HEK293T (cell line): ENCODE measurements at regions not wholly inside any gene's neighbourhood (a gene's known extent, or its start where the extent isn't known, plus 50 kb on each side); places are given as distances from the start of the nearest gene placed in this dataset.

Experiments used
- CTCF ChIA-PET: fragments of 350-600 bp; formaldehyde crosslinking; extraction: SDS; loops from one replicate; lab custom pipeline; 2021; ENCODE audit warnings: antibody characterized with exemption, inconsistent platforms; lab: Yijun Ruan, JAX
- POLR2A ChIA-PET: fragments of 350-600 bp; formaldehyde crosslinking; extraction: SDS; loops from one replicate; lab custom pipeline; 2020; ENCODE audit warnings: antibody characterized with exemption, inconsistent platforms; lab: Yijun Ruan, JAX
- DNase-seq: peaks from one replicate; pipeline ENCODE4 v3.0.0; 2012; ENCODE audit warnings: mixed read lengths; ENCODE audit errors: extremely low spot score
- ARNT ChIP-seq: fragments of 450-650 bp; IDR thresholded peaks from 2 replicates; pipeline ENCODE4 v1.6.1; 2017; ENCODE audit warnings: mild to moderate bottlenecking
- BHLHE40 ChIP-seq: fragments of 450-650 bp; IDR thresholded peaks from 2 replicates; pipeline ENCODE4 v1.6.1; 2016; ENCODE audit warnings: mild to moderate bottlenecking, moderate library complexity, borderline replicate concordance
- CTBP1 ChIP-seq: fragments of 450-650 bp; IDR thresholded peaks from 2 replicates; pipeline ENCODE4 v1.6.1; 2016; ENCODE audit warnings: borderline replicate concordance
- ELF4 ChIP-seq: fragments of 450-650 bp; IDR thresholded peaks from 2 replicates; pipeline ENCODE4 v1.6.1; 2017; ENCODE audit warnings: antibody characterized with exemption
- FOXA1 ChIP-seq: fragments of 450-650 bp; IDR thresholded peaks from 2 replicates; pipeline ENCODE4 v1.6.1; 2016; ENCODE audit warnings: mild to moderate bottlenecking
- FOXK2 ChIP-seq: fragments of 450-650 bp; IDR thresholded peaks from 2 replicates; pipeline ENCODE4 v1.6.1; 2016; ENCODE audit warnings: mild to moderate bottlenecking
- FOXM1 ChIP-seq: fragments of 450-650 bp; IDR thresholded peaks from 2 replicates; pipeline ENCODE4 v1.6.1; 2017; ENCODE audit warnings: mild to moderate bottlenecking, borderline replicate concordance
- HDGF ChIP-seq: fragments of 450-650 bp; IDR thresholded peaks from 2 replicates; pipeline ENCODE4 v1.6.1; 2017; ENCODE audit warnings: antibody characterized with exemption, borderline replicate concordance
- L3MBTL2 ChIP-seq: fragments of 450-650 bp; conservative IDR thresholded peaks from 2 replicates; pipeline ENCODE4 v1.6.1; 2016; ENCODE audit warnings: mild to moderate bottlenecking
- LEF1 ChIP-seq: fragments of 450-650 bp; IDR thresholded peaks from 2 replicates; pipeline ENCODE4 v1.6.1; 2017; ENCODE audit warnings: mild to moderate bottlenecking, borderline replicate concordance
- NFRKB ChIP-seq: fragments of 450-650 bp; IDR thresholded peaks from 2 replicates; pipeline ENCODE4 v1.6.1; 2016; ENCODE audit warnings: mild to moderate bottlenecking, moderate library complexity
- SP1 ChIP-seq: fragments of 450-650 bp; IDR thresholded peaks from 2 replicates; pipeline ENCODE4 v1.6.1; 2017
- SUZ12 ChIP-seq: fragments of 450-650 bp; IDR thresholded peaks from 2 replicates; pipeline ENCODE4 v1.6.1; 2016; ENCODE audit warnings: mild to moderate bottlenecking
- TARDBP ChIP-seq: fragments of 450-650 bp; IDR thresholded peaks from 2 replicates; pipeline ENCODE4 v1.6.1; 2016
- ZNF384 ChIP-seq: fragments of 450-650 bp; IDR thresholded peaks from 2 replicates; pipeline ENCODE4 v1.6.1; 2016
- TF ChIP-seq, protein P1 (sequence below): fragments of 450-650 bp; IDR thresholded peaks from 2 replicates; pipeline ENCODE4 v1.6.1; 2016

DNA sequence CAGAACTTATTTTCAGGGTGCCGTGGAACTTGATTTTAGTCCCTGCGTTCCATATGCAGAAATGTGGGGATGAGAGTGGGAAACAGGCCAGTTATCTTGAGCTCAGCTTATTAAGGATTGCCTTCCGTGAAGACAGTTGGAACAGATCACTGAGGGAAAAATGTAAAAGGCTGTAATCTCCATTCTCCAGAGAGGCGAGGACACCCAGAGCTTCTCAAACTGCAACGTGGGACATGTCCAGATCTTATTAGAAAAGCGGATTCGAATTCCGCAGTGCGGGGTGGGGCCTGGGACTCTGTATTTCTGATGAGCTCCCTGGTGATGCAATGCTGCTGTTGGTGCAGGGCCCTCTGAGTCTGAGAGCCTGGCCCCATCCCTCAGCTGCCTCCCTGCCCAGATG lies 185.6 kb upstream of the CIBAR2 start:
- POLR2A ChIA-PET = interaction anchor here (1.0 kb wide), 1 partner anchor 12 kb away, joined by 4 read pairs; no protein-coding TSS in a partner anchor
- CTCF ChIA-PET = interaction anchor here (0.8 to 1.1 kb wide), 4 partner anchors 9 to 421 kb away, joined by 3 to 9 read pairs (median 4); no protein-coding TSS in a partner anchor
- TF ChIP-seq LEF1 = no peak
- no peak for TF ChIP-seq ELF4
- no peak for TF ChIP-seq NFRKB
- TF ChIP-seq FOXM1 = no peak
- TF ChIP-seq FOXA1 = no peak
- TF ChIP-seq ZNF384 = no peak
- no peak for TF ChIP-seq SP1
- TF ChIP-seq ARNT = no peak
- TF ChIP-seq SUZ12 = no peak
- TF ChIP-seq FOXK2 = no peak
- TF ChIP-seq CTBP1 = no peak
- no peak for TF ChIP-seq L3MBTL2
- no peak for TF ChIP-seq HDGF
- TF ChIP-seq, protein P1, sequence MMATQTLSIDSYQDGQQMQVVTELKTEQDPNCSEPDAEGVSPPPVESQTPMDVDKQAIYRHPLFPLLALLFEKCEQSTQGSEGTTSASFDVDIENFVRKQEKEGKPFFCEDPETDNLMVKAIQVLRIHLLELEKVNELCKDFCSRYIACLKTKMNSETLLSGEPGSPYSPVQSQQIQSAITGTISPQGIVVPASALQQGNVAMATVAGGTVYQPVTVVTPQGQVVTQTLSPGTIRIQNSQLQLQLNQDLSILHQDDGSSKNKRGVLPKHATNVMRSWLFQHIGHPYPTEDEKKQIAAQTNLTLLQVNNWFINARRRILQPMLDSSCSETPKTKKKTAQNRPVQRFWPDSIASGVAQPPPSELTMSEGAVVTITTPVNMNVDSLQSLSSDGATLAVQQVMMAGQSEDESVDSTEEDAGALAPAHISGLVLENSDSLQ = no peak
- TF ChIP-seq BHLHE40 = no peak
- no peak for TF ChIP-seq TARDBP
- no peak for DNase-seq

DNA sequence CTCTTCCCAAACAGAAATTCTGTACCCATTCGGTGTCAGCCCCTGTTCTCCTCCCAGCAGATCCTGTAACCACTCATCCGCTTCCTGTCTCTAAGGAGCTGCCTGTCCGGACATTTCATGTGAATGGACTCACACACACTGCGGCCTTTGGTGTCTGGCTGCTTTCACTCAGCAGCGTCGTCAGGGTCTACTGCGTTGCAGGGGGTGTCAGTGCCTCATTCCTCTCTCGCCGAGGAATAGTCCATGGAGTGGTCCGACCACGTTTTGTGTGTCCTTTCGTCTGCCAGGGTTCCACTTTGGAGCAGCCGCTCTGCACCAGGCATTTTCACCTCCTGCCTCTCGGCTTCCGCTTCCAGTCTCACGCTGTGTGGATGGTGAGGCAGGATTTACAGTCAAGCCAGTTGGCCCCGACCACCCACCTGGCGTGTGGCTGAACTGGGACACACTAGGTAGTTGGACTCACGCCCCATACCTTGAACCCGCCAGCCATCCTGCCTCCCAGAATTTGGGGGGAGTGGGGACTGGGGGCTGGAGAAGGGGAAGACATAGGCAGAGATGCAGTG lies 188.2 kb upstream of the CIBAR2 start:
- DNase-seq = no peak
- ChIA-PET CTCF (no interaction called here), POLR2A (no interaction called here)
- TF ChIP-seq HDGF (no peak), ARNT (no peak), NFRKB (no peak), ELF4 (no peak), TARDBP (no peak), SUZ12 (no peak), L3MBTL2 (no peak), ZNF384 (no peak), CTBP1 (no peak), FOXM1 (no peak), FOXA1 (no peak), BHLHE40 (no peak), LEF1 (no peak)
- TF ChIP-seq, protein P1 = no peak

DNA sequence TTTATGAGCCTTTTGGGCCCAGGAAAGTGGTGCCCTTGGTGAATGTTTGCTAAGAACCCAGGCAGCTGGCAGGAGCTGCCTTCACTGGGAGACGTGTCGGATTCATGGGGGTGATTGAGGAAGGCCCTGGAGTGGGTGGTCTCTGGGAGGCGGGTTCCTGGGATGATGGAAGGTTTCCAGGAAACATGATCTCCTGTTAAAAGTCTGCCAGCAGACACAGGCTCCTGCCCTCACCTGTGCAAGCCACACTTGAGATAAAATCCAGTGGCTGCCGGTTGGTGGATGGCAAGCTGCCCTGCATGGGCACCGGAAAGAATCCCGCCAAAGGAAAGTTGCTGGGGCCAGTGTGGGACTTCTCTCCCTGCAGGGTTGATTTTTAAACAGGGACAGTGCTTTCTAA lies 189.0 kb upstream of the CIBAR2 start:
- POLR2A ChIA-PET = no interaction called here
- CTCF ChIA-PET = interaction anchor here (0.6 kb wide), 1 partner anchor 42 kb away, joined by 3 read pairs; no protein-coding TSS in a partner anchor
- TF ChIP-seq, protein P1 = no peak
- TF ChIP-seq FOXA1 (no peak), ARNT (no peak), SUZ12 (no peak), FOXM1 (no peak), ELF4 (no peak), SP1 (no peak), LEF1 (no peak), HDGF (no peak), FOXK2 (no peak), TARDBP (no peak), NFRKB (no peak), BHLHE40 (no peak), CTBP1 (no peak), ZNF384 (no peak), L3MBTL2 (no peak)

DNA sequence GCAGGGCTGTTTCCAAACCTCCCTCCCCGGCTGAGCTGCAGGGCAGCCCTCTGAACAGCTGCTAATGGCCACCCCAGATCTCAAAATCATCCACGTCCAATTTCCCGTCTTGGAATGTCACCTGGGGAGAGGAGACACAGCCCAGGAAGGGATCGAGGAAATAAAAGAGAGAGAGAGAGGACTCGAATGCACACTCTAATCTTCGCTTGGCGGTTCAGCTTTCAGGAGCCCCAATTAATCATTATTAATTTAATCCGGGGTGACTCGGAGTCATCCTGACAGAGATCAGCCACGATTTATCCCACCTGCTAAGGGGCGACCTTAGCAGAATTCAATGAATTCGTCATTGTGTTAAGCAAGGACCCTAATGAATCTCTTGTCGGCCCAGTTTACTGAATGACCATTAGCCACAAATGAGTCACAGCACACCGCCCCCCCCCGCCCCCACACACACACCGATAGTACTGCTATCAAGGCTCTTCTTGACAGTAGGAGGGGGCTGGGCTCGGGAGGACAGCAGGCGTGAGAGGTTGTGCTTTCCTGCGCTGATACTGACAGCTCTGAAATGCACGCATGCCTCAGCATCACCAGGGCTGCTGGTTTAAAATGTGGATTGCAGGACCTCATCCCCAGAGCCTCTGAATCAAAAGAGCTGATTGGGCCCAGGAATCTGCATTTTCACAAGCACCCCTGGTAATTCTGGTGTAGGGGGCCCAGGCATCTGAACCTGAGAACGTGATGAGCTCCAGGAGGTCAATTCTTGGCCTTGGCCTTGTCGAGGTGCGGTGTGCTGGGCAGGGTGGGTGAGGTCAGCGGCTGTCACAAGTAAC lies 190.0 kb upstream of the CIBAR2 start:
- POLR2A ChIA-PET = no interaction called here
- TF ChIP-seq TARDBP (no peak), L3MBTL2 (no peak)
- CTCF ChIA-PET = interaction anchor here (0.6 to 0.7 kb wide), 2 partner anchors 16 to 258 kb away, joined by 3 to 4 read pairs; no protein-coding TSS in a partner anchor
- DNase-seq = no peak

More for the DNA sequence above, 189.0 kb upstream of the CIBAR2 start:
- DNase-seq = no peak

DNA sequence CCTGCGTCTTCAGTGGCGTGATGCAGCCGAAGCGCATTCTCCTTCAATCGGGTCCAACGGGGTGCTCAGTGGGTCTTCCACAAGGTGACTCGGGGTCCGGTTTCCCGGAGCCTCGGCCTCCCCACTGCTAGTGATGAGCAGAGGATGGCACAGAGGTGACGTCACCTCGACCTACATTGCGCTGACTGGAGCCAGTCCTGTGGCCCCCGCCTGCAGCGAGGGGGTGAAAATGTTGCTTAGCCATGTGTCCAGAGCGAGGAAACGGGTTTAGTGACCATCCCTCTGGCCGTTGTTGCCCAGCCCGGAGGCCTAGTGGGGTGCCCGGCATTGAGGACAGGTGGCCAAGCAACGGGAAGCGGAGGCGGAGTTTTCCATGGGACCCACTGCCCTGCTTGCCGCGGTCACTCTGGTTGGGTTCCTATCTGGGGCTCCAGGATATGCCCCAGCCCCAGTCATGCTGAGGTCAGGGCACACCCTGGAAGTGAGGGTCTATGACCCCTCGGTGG lies 190.6 kb upstream of the CIBAR2 start:
- TF ChIP-seq NFRKB (no peak), BHLHE40 (no peak), ZNF384 (no peak), L3MBTL2 (no peak), FOXM1 (no peak), TARDBP (no peak), FOXK2 (no peak), FOXA1 (no peak), LEF1 (no peak), ELF4 (no peak), ARNT (no peak), SUZ12 (no peak), HDGF (no peak), SP1 (no peak), CTBP1 (no peak)
- TF ChIP-seq, protein P1 = no peak
- POLR2A ChIA-PET = no interaction called here
- CTCF ChIA-PET = interaction anchor here (0.7 kb wide), 1 partner anchor 258 kb away, joined by 3 read pairs; no protein-coding TSS in a partner anchor
- no peak for DNase-seq
